Spinal cord (tissue), 9 donors: ENCODE measurements at regions not wholly inside any gene's neighbourhood (a gene's known extent, or its start where the extent isn't known, plus 50 kb on each side); places are given as distances from the start of the nearest gene placed in this dataset.
"Not testable (repeated sequence)": the region's sequence is repeated elsewhere in the genome, so short reads cannot be mapped to it uniquely, and the experiment has no call there.

Experiments used
- DNase-seq, 6 donors: peaks; one replicate each; pipeline versions ENCODE4 v3.0.0 to v3.0.0-alpha.2; 2013 to 2015; ENCODE audit warnings: low spot score in 6 of 6, low read depth in 4 of 6
- H3K27ac ChIP-seq: one replicate; pipeline ENCODE4 v1.5.1; 2013; ENCODE audit warnings: low read depth, low read length, control low read depth
- H3K27me3 ChIP-seq: one replicate; pipeline ENCODE4 v1.6.1; 2013; ENCODE audit warnings: low read length; ENCODE audit not compliant: control insufficient read depth, insufficient read depth
- H3K36me3 ChIP-seq: one replicate; pipeline ENCODE4 v1.6.1; 2013; ENCODE audit warnings: low read length; ENCODE audit not compliant: control insufficient read depth, insufficient read depth
- H3K4me1 ChIP-seq: one replicate; pipeline ENCODE4 v1.6.1; 2013; ENCODE audit warnings: low read length; ENCODE audit not compliant: control insufficient read depth, insufficient read depth
- H3K4me3 ChIP-seq: one replicate; pipeline ENCODE4 v1.5.1; 2013; ENCODE audit warnings: low read depth, low read length, control low read depth
- H3K9me3 ChIP-seq: one replicate; pipeline ENCODE4 v1.6.1; 2013; ENCODE audit warnings: low read length; ENCODE audit not compliant: control insufficient read depth, insufficient read depth
- WGBS: methylation state at CpG from one replicate; pipeline ENCODE4 v1.1.5; 2013; ENCODE audit warnings: missing lambda C conversion rate; ENCODE audit not compliant: insufficient coverage; 5-methylcytosine and 5-hydroxymethylcytosine counted together
- donor health status: healthy.

- no peak for DNase-seq
- H3K27ac ChIP-seq: no peak overlapping the region
- H3K4me1 ChIP-seq: no peaks in the 10 kb centered on the region
- no peaks in the 10 kb centered on the region for H3K9me3 ChIP-seq
- no peak overlapping the region for H3K4me3 ChIP-seq
- H3K27me3 ChIP-seq: no peaks in the 10 kb centered on the region
- H3K36me3 ChIP-seq: no peaks in the 10 kb centered on the region
- WGBS: 83% methylated on average over 1 of the region's 1 CpG
Measured at GRCh38 chr7:115216652-115217051, 294.8 kb downstream of the MDFIC start.

- Histone ChIP-seq H3K27me3 (no peaks in the 10 kb centered on the region), H3K9me3 (peaks cover 4% of the 10 kb centered on the region), H3K27ac (no peak overlapping the region), H3K4me3 (no peak overlapping the region), H3K4me1 (no peaks in the 10 kb centered on the region), H3K36me3 (no peaks in the 10 kb centered on the region)
- whole genome bisulfite sequencing: 90% methylated on average over 1 of the region's 1 CpG
- no peak for DNase-seq
Measured at GRCh38 chr7:115211171-115211570, 289.3 kb downstream of the MDFIC start.

- Histone ChIP-seq H3K4me1 (no peaks in the 10 kb centered on the region), H3K36me3 (no peaks in the 10 kb centered on the region), H3K4me3 (no peak overlapping the region), H3K27ac (no peak overlapping the region), H3K27me3 (no peaks in the 10 kb centered on the region), H3K9me3 (peaks cover 6% of the 10 kb centered on the region)
- no CpG with 5 or more reads among the region's 4 CpGs for WGBS
- DNase-seq: no peak
Measured at GRCh38 chr7:115210552-115210951, 288.7 kb downstream of the MDFIC start.

- Histone ChIP-seq H3K27ac (no peak overlapping the region), H3K4me3 (no peak overlapping the region), H3K4me1 (no peaks in the 10 kb centered on the region), H3K27me3 (no peaks in the 10 kb centered on the region), H3K9me3 (peaks cover 6% of the 10 kb centered on the region), H3K36me3 (no peaks in the 10 kb centered on the region)
- no peak for DNase-seq
- WGBS: 89% methylated on average over 2 of the region's 6 CpGs
Measured at GRCh38 chr7:115208710-115209560, 287.0 kb downstream of the MDFIC start.

GRCh38 chr7:115206374-115206773 lies 284.5 kb downstream of the MDFIC start:
- H3K4me3 ChIP-seq, DNase-seq, H3K4me1 ChIP-seq, H3K36me3 ChIP-seq, H3K9me3 ChIP-seq, H3K27me3 ChIP-seq, H3K27ac ChIP-seq: not testable (repeated sequence)
- WGBS: 50% methylated on average over 2 of the region's 2 CpGs

GRCh38 chr7:115198143-115198542 lies 276.2 kb downstream of the MDFIC start:
- no peaks in the 10 kb centered on the region for H3K27me3 ChIP-seq
- H3K4me1 ChIP-seq: no peaks in the 10 kb centered on the region
- H3K9me3 ChIP-seq: no peaks in the 10 kb centered on the region
- no peak for DNase-seq
- no peak overlapping the region for H3K4me3 ChIP-seq
- WGBS: no CpG with 5 or more reads among the region's 3 CpGs
- no peaks in the 10 kb centered on the region for H3K36me3 ChIP-seq
- H3K27ac ChIP-seq: no peak overlapping the region

- Histone ChIP-seq H3K4me3 (no peak overlapping the region), H3K4me1 (no peaks in the 10 kb centered on the region), H3K27me3 (no peaks in the 10 kb centered on the region), H3K27ac (no peak overlapping the region), H3K36me3 (no peaks in the 10 kb centered on the region), H3K9me3 (no peaks in the 10 kb centered on the region)
- no CpG with 5 or more reads among the region's 2 CpGs for WGBS
- DNase-seq: no peak
Measured at GRCh38 chr7:115195208-115195607, 273.3 kb downstream of the MDFIC start.

- no peak for DNase-seq
- Histone ChIP-seq H3K9me3 (no peaks in the 10 kb centered on the region), H3K4me1 (no peaks in the 10 kb centered on the region), H3K27ac (no peak overlapping the region), H3K4me3 (no peak overlapping the region), H3K36me3 (no peaks in the 10 kb centered on the region), H3K27me3 (no peaks in the 10 kb centered on the region)
- WGBS: no CpG with 5 or more reads among the region's 2 CpGs
Measured at GRCh38 chr7:115191526-115191925, 269.6 kb downstream of the MDFIC start.

GRCh38 chr7:115183431-115184057 lies 261.6 kb downstream of the MDFIC start:
- Histone ChIP-seq H3K4me1 (no peaks in the 10 kb centered on the region), H3K4me3 (no peak overlapping the region), H3K27me3 (no peaks in the 10 kb centered on the region), H3K36me3 (no peaks in the 10 kb centered on the region), H3K9me3 (no peaks in the 10 kb centered on the region), H3K27ac (no peak overlapping the region)
- 97% methylated on average over 3 of the region's 5 CpGs for WGBS
- DNase-seq: no peak

- peak in 2 of 6 donors; percentile 21 to 44 for DNase-seq
- Histone ChIP-seq H3K36me3 (no peaks in the 10 kb centered on the region), H3K4me1 (no peaks in the 10 kb centered on the region), H3K27ac (no peak overlapping the region), H3K27me3 (no peaks in the 10 kb centered on the region), H3K9me3 (no peaks in the 10 kb centered on the region), H3K4me3 (no peak overlapping the region)
- no CpG with 5 or more reads among the region's 2 CpGs for WGBS
Measured at GRCh38 chr7:115178835-115179234, 256.9 kb downstream of the MDFIC start.
